HG02973 (cell line): ENCODE measurements at regions not wholly inside any gene's neighbourhood (a gene's known extent, or its start where the extent isn't known, plus 50 kb on each side); places are given as distances from the start of the nearest gene placed in this dataset.

ENCODE experiments used
- ATAC-seq: cut with Tn5 transposase; IDR thresholded peaks from one replicate; pipeline ENCODE4 v1.9.1; 2021; ENCODE audit warnings: moderate library complexity; ENCODE audit not compliant: unreplicated experiment

GRCh38 chr12:77724367-77724957, 106.2 kb upstream of the NAV3 start:
- ATAC-seq, result peak; percentile 84

DNA sequence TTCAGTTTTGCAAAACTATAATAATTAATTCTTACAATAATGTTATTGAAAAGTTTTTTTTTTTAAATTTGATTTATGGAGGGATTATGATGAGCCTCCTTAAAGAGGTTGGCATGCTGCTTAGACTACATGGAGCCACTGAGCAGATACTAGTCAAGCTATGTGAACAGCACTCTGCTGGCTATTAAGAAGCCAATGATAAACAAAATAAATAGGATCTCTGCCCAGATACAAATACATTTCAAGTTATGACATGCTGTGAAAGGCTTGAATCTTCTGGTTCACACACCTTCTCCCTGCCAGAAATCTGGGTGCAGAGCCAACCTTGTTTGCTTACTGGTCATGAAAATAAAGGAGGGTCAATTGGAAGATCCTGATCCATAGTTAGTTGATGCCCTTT, 107.4 kb upstream of the NAV3 start:
- ATAC-seq, result no peak

DNA sequence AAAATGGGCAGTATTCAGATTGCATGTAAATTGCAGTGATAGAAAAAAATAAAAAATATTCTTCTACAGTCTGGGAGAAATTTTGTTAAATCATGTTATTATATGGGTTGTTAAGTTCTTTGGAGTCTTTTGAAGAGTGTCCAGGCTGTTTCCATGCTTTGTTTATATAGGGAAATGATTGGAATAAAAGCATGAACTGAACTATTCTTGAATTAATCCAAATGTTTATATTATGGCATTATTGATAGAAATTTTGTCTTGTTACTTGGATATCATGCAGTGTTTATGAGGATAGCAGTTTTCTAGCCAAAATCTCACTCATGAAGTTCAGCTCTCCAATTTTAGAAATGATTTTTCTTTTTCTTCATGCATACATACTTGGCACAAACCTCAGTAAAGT, 108.2 kb upstream of the NAV3 start:
- ATAC-seq, result no peak

GRCh38 chr12:77720258-77720657, 110.4 kb upstream of the NAV3 start:
- ATAC-seq, result no peak

GRCh38 chr12:77710209-77710608, 120.5 kb upstream of the NAV3 start:
- ATAC-seq, result no peak

GRCh38 chr12:77697126-77697525, 133.6 kb upstream of the NAV3 start:
- no peak for ATAC-seq

- no peak for ATAC-seq
These were observed 134.5 kb upstream of the NAV3 start for GRCh38 chr12:77696183-77696582.

DNA sequence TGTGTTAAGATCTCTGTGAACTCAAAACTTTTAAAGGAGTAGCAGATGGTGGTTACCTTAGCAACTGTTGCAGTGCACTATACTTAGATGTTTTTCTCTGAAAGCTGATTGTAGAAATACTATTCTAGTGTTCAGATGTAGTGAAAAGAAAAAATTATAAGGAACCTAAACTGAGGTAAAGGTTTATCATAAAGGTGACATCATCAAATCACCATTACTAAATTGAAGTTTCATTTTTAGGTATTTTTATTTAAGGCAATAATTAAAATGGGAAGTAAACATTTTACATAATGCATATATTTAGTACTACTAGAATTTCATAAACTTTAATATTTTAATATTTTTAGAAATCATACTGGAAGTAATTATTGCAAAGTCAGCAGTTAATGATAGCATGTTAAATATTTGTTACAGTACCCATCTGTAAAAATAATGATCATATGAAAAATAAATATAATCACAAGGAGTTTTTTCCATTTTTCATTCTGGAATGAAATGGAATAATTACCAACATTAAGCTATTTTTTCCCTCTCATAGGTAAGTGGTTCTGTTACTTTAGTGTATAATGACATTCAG, 141.1 kb upstream of the NAV3 start:
- ATAC-seq, result no peak

GRCh38 chr12:77687321-77687720, 143.4 kb upstream of the NAV3 start:
- no peak for ATAC-seq

DNA sequence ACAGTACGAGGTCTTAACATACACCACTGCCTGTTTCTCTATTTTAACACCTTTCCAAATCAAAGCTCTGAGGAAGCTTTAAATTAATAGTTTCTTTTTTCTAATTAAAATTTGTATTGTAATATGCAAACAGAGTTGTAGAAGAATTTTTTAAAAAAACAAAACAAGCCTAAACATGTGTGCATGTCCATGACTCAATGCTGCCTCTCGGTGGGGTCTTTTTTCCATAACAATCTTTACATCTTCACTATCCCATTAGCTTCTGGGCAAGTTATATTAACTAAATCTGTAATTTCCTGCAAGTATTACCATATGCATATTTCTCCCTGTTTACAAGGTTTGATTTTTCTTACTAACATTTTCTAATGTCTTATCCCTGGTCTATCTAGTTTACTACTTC, 143.9 kb upstream of the NAV3 start:
- no peak for ATAC-seq

- no peak for ATAC-seq
These were observed 144.8 kb upstream of the NAV3 start for GRCh38 chr12:77685901-77686300.

DNA sequence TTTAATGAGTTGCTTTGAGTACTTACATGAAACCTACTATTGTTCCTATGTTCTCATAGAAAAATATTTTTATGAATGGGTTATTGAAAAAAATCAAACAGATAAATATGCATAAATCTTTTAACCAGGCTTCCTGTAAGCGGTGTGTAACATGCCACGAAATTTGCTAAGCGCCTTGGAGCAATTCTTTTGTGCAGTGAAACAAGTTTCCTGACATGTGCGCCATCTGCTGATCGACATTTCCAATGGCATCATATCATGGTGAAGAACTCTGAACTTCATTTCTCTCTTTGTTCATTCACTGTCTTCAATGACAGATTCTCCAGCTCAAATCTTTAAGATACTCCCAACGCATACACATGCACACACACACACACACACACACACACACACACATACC, 145.6 kb upstream of the NAV3 start:
- no peak for ATAC-seq

DNA sequence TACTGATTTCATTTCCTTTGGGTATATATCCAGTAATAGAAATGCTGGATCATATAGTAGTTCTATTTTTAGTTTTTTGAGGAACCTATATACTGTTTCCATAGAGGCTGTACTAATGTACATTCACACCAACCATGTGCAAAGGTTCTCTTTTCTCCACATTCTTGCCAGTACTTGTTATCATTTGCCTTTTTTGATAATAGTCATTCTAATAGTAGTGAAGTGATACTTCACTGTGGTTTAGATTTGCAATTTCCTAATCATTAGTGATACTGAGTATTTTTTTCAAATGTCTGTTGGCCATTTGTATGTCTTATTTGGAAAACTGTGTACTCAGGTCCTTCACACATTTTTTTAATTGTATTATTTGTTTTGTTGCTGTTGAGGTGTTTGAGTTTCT, 148.2 kb upstream of the NAV3 start:
- no peak for ATAC-seq

DNA sequence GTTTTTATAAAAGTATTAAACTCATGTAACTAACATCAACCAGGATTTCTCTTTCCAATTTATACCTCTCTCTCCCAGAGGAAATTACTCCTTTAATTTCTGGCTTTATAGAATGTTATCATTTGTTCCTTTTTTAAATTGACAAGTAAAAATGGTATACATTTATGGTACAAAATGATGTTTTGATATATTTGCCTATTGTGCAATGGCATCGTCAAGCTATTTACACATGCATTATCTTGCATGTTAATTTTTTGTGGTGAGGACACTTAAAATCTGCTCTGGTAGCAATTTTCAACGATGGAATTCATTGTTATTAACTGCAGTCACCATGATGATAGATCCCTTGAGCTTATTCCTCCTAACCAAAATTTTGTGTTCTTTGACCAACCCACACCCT, 149.0 kb upstream of the NAV3 start:
- no peak for ATAC-seq

DNA sequence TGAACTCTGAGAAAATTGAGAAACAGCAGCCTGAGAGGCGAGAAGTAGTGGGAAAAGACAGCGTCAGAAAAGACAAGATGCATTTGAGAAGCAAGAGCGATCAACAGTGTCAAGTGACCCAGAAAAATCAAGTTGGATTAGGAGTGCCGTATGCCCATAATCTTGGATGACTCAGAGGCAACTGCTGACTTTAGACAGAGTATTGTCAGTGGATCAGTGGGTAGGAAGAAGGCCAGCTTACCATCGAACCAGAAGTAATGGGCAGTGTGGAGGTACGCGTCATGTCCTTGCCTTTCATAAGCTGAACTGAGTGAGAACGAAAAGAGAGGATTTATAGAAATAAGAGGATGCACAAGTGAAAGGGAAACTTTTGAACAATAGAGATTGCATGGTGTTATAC, 151.0 kb upstream of the NAV3 start:
- ATAC-seq, result no peak

GRCh38 chr12:77678621-77679020, 152.1 kb upstream of the NAV3 start:
- no peak for ATAC-seq

DNA sequence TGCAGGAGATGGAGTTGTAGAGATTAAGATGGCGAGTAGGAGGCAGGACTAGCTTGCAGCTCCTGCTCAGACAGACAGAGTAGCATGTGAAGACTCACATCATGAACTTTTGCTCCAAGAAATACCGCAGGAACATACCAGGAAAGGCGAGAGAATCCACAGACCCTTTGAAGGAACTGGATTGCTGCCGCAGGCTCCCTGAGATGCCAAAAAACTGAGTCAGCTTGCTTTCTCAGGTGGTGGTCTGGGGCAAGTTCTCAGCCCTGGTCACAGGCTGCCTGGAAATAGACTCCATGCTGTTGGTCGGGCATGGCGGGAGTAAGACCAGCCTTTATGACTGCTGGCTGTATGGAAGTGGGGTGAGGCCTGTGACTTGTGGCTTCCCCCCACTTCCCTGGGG, 163.6 kb upstream of the NAV3 start:
- ATAC-seq, result no peak

DNA sequence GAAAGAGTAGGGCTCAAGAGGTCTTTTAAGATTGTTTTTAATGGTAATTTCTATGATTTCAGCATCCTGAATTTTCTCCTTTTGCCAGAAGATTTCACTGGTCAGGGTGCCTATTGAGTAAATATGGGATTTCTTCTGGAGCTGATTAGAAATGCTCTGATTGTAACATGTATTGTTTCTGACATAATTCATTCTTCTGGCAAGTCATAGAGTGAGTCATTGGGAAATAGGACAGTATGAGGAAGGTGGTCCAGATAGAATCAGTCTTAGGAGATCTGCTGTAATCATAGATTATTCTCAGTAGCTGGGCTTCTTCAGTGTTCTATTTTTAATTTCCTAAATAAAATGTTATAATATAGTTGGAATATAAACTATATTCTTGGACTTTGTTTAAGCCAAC, 182.0 kb upstream of the NAV3 start:
- ATAC-seq, result no peak

- no peak for ATAC-seq
These were observed 184.6 kb upstream of the NAV3 start for GRCh38 chr12:77645966-77646598.

DNA sequence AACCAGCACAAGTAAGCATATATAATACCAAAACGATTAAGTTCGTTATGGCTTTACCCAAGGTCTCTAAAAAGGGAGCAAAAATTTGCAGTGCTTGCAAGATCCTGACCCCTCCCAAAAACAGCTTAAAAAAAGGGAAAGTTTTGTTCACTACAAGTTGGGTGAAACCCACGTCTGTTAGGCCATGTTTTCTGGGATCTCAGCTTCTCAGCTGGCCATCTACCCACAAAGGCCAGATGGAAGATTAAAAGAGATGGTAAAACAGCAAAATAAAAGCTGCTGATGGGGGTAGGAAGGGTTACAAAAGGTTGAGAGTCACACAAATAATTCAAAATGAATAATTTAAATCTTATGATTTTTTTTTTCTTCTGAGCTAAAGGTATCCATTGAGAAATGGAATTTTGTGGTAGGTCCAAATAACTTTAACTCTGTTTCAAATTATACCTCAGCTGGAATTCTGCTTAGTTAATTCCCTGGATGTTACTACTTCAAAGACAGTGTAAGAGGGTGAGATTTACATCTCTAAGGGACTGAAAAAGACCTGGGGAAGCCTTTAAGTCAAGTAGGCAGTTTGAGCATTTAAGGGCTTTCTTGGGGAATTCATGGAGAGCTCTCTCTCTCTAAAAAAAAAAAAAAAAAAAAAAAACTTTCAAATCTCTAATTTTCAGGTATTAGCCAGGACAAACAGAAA, 185.6 kb upstream of the NAV3 start:
- no peak for ATAC-seq

DNA sequence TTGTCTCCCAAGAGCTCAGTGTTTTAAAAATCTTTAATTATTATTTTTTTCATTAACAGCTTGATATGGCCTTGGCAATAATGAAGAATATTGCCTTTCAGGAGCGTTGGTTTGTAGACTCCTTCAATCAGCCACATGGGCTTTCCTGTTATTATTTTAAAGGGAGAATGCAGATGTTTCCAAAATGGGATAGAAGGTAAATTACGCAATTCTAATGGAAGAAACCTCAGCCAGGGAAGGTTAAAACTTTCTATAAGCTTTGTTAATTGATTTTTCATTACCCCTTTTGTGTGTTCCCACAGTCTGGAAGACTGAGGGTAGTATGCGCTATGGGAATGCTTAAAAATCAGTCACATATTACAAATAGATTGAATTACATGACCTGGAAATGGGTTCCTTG, 188.4 kb upstream of the NAV3 start:
- ATAC-seq, result no peak

GRCh38 chr12:77640356-77640755, 190.3 kb upstream of the NAV3 start:
- ATAC-seq, result no peak
